Endometrium (tissue), 2 donors: ENCODE measurements at regions not wholly inside any gene's neighbourhood (a gene's known extent, or its start where the extent isn't known, plus 50 kb on each side); places are given as distances from the start of the nearest gene placed in this dataset.
"Not testable (repeated sequence)": the region's sequence is repeated elsewhere in the genome, so short reads cannot be mapped to it uniquely, and the experiment has no call there.

Experiments
- FAIRE-seq: peaks from 2 replicates; lab custom pipeline; 2012; peaks lifted over from hg19 to GRCh38; lab: Jason Lieb, UNC
- donor health status: control.
- donor health status: control.

- FAIRE-seq, result no peak
Observed at GRCh38 chr3:69688400-69688799, 50.9 kb upstream of the MITF start.

GRCh38 chr3:69687641-69688040, 51.6 kb upstream of the MITF start:
- no peak for FAIRE-seq

GRCh38 chr3:69686056-69686455, 53.2 kb upstream of the MITF start:
- FAIRE-seq, result peak; percentile 15

- FAIRE-seq, result no peak
Observed at GRCh38 chr3:69684309-69684961, 54.8 kb upstream of the MITF start.

- peak; percentile 71 for FAIRE-seq
Observed at GRCh38 chr3:69683082-69683806, 56.0 kb upstream of the MITF start.

- FAIRE-seq, result not testable (repeated sequence)
Observed at GRCh38 chr3:69677456-69677855, 61.8 kb upstream of the MITF start.

- FAIRE-seq, result no peak
Observed at GRCh38 chr3:69675786-69676530, 63.3 kb upstream of the MITF start.

GRCh38 chr3:69674752-69675151, 64.5 kb upstream of the MITF start:
- FAIRE-seq, result no peak

- FAIRE-seq, result peak; percentile 92
Observed at GRCh38 chr3:69671082-69671952, 67.9 kb upstream of the MITF start.

GRCh38 chr3:69669070-69669469, 70.2 kb upstream of the MITF start:
- no peak for FAIRE-seq

GRCh38 chr3:69665026-69665737, 74.1 kb upstream of the MITF start:
- FAIRE-seq, result no peak

GRCh38 chr3:69660631-69661030, 78.6 kb upstream of the MITF start:
- FAIRE-seq, result no peak

- FAIRE-seq, result no peak
Observed at GRCh38 chr3:69659180-69659910, 79.9 kb upstream of the MITF start.

GRCh38 chr3:69658514-69659140, 80.6 kb upstream of the MITF start:
- FAIRE-seq, result no peak

- FAIRE-seq, result not testable (repeated sequence)
Observed at GRCh38 chr3:69657030-69657429, 82.2 kb upstream of the MITF start.

- no peak for FAIRE-seq
Observed at GRCh38 chr3:69651765-69652164, 87.5 kb upstream of the MITF start.

- no peak for FAIRE-seq
Observed at GRCh38 chr3:69650066-69650419, 89.2 kb upstream of the MITF start.

- no peak for FAIRE-seq
Observed at GRCh38 chr3:69649120-69650065, 89.9 kb upstream of the MITF start.

GRCh38 chr3:69648126-69648525, 91.1 kb upstream of the MITF start:
- FAIRE-seq, result no peak
